Loucy (cell line): ENCODE measurements at regions not wholly inside any gene's neighbourhood (a gene's known extent, or its start where the extent isn't known, plus 50 kb on each side); places are given as distances from the start of the nearest gene placed in this dataset.

Experiments
- H2AFZ ChIP-seq: fragments of 200-600 bp; sonication (generic); 2 replicates; pipeline ENCODE4 v1.6.0; 2016; ENCODE audit warnings: antibody characterized with exemption, mild to moderate bottlenecking, low read length, moderate library complexity
- H3F3A ChIP-seq: fragments of 200-600 bp; 2 replicates; pipeline ENCODE4 v1.6.0; 2016; ENCODE audit warnings: antibody characterized with exemption, low read depth, mild to moderate bottlenecking
- H3K27me3 ChIP-seq: fragments of 200-600 bp; sonication (generic); 2 replicates; pipeline ENCODE4 v1.6.1; 2014; ENCODE audit warnings: low read length, mild to moderate bottlenecking; ENCODE audit not compliant: insufficient read depth, poor library complexity, severe bottlenecking
- H3K36me3 ChIP-seq: fragments of 200-600 bp; sonication (generic); 2 replicates; pipeline ENCODE4 v1.6.1; 2016; ENCODE audit warnings: low read length; ENCODE audit not compliant: insufficient read depth
- H3K4me1 ChIP-seq: fragments of 200-600 bp; sonication (generic); 2 replicates; pipeline ENCODE4 v1.5.1; 2014; ENCODE audit warnings: low read length, mild to moderate bottlenecking; ENCODE audit not compliant: insufficient read depth, poor library complexity, severe bottlenecking
- H3K4me2 ChIP-seq: fragments of 200-600 bp; sonication (generic); 2 replicates; pipeline ENCODE4 v1.6.0; 2014; ENCODE audit warnings: antibody characterized with exemption, low read length, low read depth, mild to moderate bottlenecking; ENCODE audit not compliant: poor library complexity, severe bottlenecking
- H3K4me3 ChIP-seq: fragments of 200-600 bp; sonication (generic); 2 replicates; pipeline ENCODE4 v1.5.1; 2014; ENCODE audit warnings: low read length, mild to moderate bottlenecking, mixed read lengths; ENCODE audit not compliant: poor library complexity, severe bottlenecking
- H3K79me2 ChIP-seq: fragments of 200-600 bp; sonication (generic); 2 replicates; pipeline ENCODE4 v1.6.1; 2014; ENCODE audit warnings: low read length; ENCODE audit not compliant: insufficient read depth
- H3K9ac ChIP-seq: fragments of 200-600 bp; sonication (generic); 2 replicates; pipeline ENCODE4 v1.6.0; 2014; ENCODE audit warnings: mild to moderate bottlenecking, low read depth, low read length, moderate library complexity; ENCODE audit not compliant: poor library complexity, severe bottlenecking
- H3K9me2 ChIP-seq: fragments of 200-600 bp; sonication (generic); replicated peaks from 2 replicates; pipeline ENCODE4 v1.6.1; 2016; ENCODE audit warnings: low read depth, low read length, mixed read lengths
- H3K9me3 ChIP-seq: fragments of 200-600 bp; sonication (generic); 2 replicates; pipeline ENCODE4 v1.6.1; 2014; ENCODE audit warnings: mild to moderate bottlenecking, antibody characterized with exemption, low read length, low read depth; ENCODE audit not compliant: insufficient read depth
- H4K20me1 ChIP-seq: fragments of 200-600 bp; sonication (generic); 2 replicates; pipeline ENCODE4 v1.6.0; 2014; ENCODE audit warnings: antibody characterized with exemption, low read length, mild to moderate bottlenecking; ENCODE audit not compliant: insufficient read depth, poor library complexity, severe bottlenecking
- CTCF ChIP-seq: fragments of 200-600 bp; sonication (generic); conservative IDR thresholded peaks from 2 replicates; pipeline ENCODE4 v1.5.1; 2014; ENCODE audit warnings: mild to moderate bottlenecking, antibody characterized with exemption, low read length
- EZH2phosphoT487 ChIP-seq: fragments of 200-600 bp; IDR thresholded peaks from 2 replicates; pipeline ENCODE4 v1.6.1; 2018; ENCODE audit warnings: antibody characterized with exemption, mild to moderate bottlenecking, moderate library complexity, borderline replicate concordance

GRCh38 chr2:116975608-116976007, 838.9 kb upstream of the DDX18 start:
- no peaks in the 10 kb centered on the region for H3K4me1 ChIP-seq
- H3K27me3 ChIP-seq = no peaks in the 10 kb centered on the region
- H3K9me3 ChIP-seq = peaks cover 3% of the 10 kb centered on the region; the same call in 1 of the 2 replicates
- no peak overlapping the region for H3K9ac ChIP-seq
- no peaks in the 10 kb centered on the region for H3K36me3 ChIP-seq
- H3K79me2 ChIP-seq = no peaks in the 10 kb centered on the region
- no peaks in the 10 kb centered on the region for H4K20me1 ChIP-seq
- no peak overlapping the region for H3K4me2 ChIP-seq
- H3K9me2 ChIP-seq = no peaks in the 10 kb centered on the region
- H3F3A ChIP-seq = no peaks in the 10 kb centered on the region
- TF ChIP-seq CTCF = no peak
- no peak for TF ChIP-seq EZH2phosphoT487
- no peak overlapping the region for H3K4me3 ChIP-seq
- H2AFZ ChIP-seq = no peak overlapping the region

- Histone ChIP-seq H3F3A (no peaks in the 10 kb centered on the region), H4K20me1 (no peaks in the 10 kb centered on the region), H3K4me3 (no peak overlapping the region), H3K9me3 (no peaks in the 10 kb centered on the region; the same call in 1 of the 2 replicates), H3K9ac (no peak overlapping the region), H3K79me2 (no peaks in the 10 kb centered on the region), H3K4me2 (no peak overlapping the region), H2AFZ (no peak overlapping the region), H3K9me2 (no peaks in the 10 kb centered on the region), H3K36me3 (no peaks in the 10 kb centered on the region), H3K4me1 (no peaks in the 10 kb centered on the region), H3K27me3 (no peaks in the 10 kb centered on the region)
- TF ChIP-seq EZH2phosphoT487 (no peak), CTCF (no peak)
Measured at GRCh38 chr2:116979916-116980764, 834.4 kb upstream of the DDX18 start.

- H2AFZ ChIP-seq = no peak overlapping the region
- H3K9me2 ChIP-seq = no peaks in the 10 kb centered on the region
- no peaks in the 10 kb centered on the region for H3K4me1 ChIP-seq
- no peaks in the 10 kb centered on the region for H3K9me3 ChIP-seq
- no peaks in the 10 kb centered on the region for H3K27me3 ChIP-seq
- TF ChIP-seq CTCF (no peak), EZH2phosphoT487 (no peak)
- no peak overlapping the region for H3K4me2 ChIP-seq
- no peaks in the 10 kb centered on the region for H3F3A ChIP-seq
- no peak overlapping the region for H3K9ac ChIP-seq
- H4K20me1 ChIP-seq = no peaks in the 10 kb centered on the region
- no peaks in the 10 kb centered on the region for H3K36me3 ChIP-seq
- no peaks in the 10 kb centered on the region for H3K79me2 ChIP-seq
- no peak overlapping the region for H3K4me3 ChIP-seq
Measured at GRCh38 chr2:116987447-116987846, 827.0 kb upstream of the DDX18 start.
